ENCODE measurements at regions not wholly inside any gene's neighbourhood (a gene's known extent, or its start where the extent isn't known, plus 50 kb on each side); places are given as distances from the start of the nearest gene placed in this dataset.
"Not testable (repeated sequence)": the region's sequence is repeated elsewhere in the genome, so short reads cannot be mapped to it uniquely, and the experiment has no call there.

- H3K36me3 ChIP-seq = no peaks in the 10 kb centered on the region
- no peaks in the 10 kb centered on the region for H3K9me3 ChIP-seq
- no peak overlapping the region for H3K27ac ChIP-seq
- no peak for DNase-seq
- H3K4me1 ChIP-seq = no peaks in the 10 kb centered on the region
- intact Hi-C loops (cut with DNase I) = no loop called here
- H3K4me3 ChIP-seq = no peak overlapping the region
- no peak for TF ChIP-seq CTCF (IDR thresholded peaks at IDR 0.05)
- no peaks in the 10 kb centered on the region for H3K27me3 ChIP-seq
- H3K9ac ChIP-seq (ENCODE audit: low read depth in 2 of 2, low read length in 2 of 2) = no peak overlapping the region
Measured at GRCh38 chr5:15365070-15365469, 134.9 kb upstream of the FBXL7 start.

GRCh38 chr5:15363601-15364000, 136.4 kb upstream of the FBXL7 start:
- no peak for TF ChIP-seq CTCF (IDR thresholded peaks at IDR 0.05)
- Histone ChIP-seq H3K27me3 (no peaks in the 10 kb centered on the region), H3K9me3 (no peaks in the 10 kb centered on the region), H3K4me1 (no peaks in the 10 kb centered on the region), H3K9ac (ENCODE audit: low read depth in 2 of 2, low read length in 2 of 2) (no peak overlapping the region), H3K4me3 (no peak overlapping the region), H3K27ac (no peak overlapping the region), H3K36me3 (no peaks in the 10 kb centered on the region)
- no peak for DNase-seq
- intact Hi-C loops (cut with DNase I) = no loop called here

GRCh38 chr5:15357092-15357453, 142.9 kb upstream of the FBXL7 start:
- H3K36me3 ChIP-seq; intact Hi-C loops (cut with DNase I); DNase-seq; H3K4me1 ChIP-seq; H3K9ac ChIP-seq (ENCODE audit: low read depth in 2 of 2, low read length in 2 of 2); H3K9me3 ChIP-seq; H3K27me3 ChIP-seq; H3K27ac ChIP-seq; H3K4me3 ChIP-seq: not testable (repeated sequence)

- H3K4me3 ChIP-seq; H3K9ac ChIP-seq (ENCODE audit: low read depth in 2 of 2, low read length in 2 of 2); DNase-seq; H3K27ac ChIP-seq; H3K9me3 ChIP-seq; H3K27me3 ChIP-seq; H3K4me1 ChIP-seq; intact Hi-C loops (cut with DNase I); H3K36me3 ChIP-seq: not testable (repeated sequence)
Measured at GRCh38 chr5:15356308-15357091, 143.5 kb upstream of the FBXL7 start.

GRCh38 chr5:15354021-15354420, 146.0 kb upstream of the FBXL7 start:
- no peak for DNase-seq

GRCh38 chr5:15353086-15353645, 146.8 kb upstream of the FBXL7 start:
- DNase-seq = no peak
- Histone ChIP-seq H3K36me3 (no peaks in the 10 kb centered on the region), H3K4me1 (no peaks in the 10 kb centered on the region), H3K9me3 (no peaks in the 10 kb centered on the region), H3K27me3 (no peaks in the 10 kb centered on the region), H3K27ac (no peak overlapping the region), H3K9ac (ENCODE audit: low read depth in 2 of 2, low read length in 2 of 2) (no peak overlapping the region), H3K4me3 (no peak overlapping the region)
- no peak for TF ChIP-seq CTCF (IDR thresholded peaks at IDR 0.05)
- intact Hi-C loops (cut with DNase I) = no loop called here

More at GRCh38 chr5:15354021-15354420, 146.0 kb upstream of the FBXL7 start:
- Histone ChIP-seq H3K4me1 (no peaks in the 10 kb centered on the region), H3K27ac (no peak overlapping the region), H3K27me3 (no peaks in the 10 kb centered on the region), H3K36me3 (no peaks in the 10 kb centered on the region), H3K9me3 (no peaks in the 10 kb centered on the region), H3K9ac (ENCODE audit: low read depth in 2 of 2, low read length in 2 of 2) (no peak overlapping the region), H3K4me3 (no peak overlapping the region)
- intact Hi-C loops (cut with DNase I) = no loop called here
- TF ChIP-seq CTCF (IDR thresholded peaks at IDR 0.05) = no peak
